HEK293 (cell line): ENCODE measurements at regions not wholly inside any gene's neighbourhood (a gene's known extent, or its start where the extent isn't known, plus 50 kb on each side); places are given as distances from the start of the nearest gene placed in this dataset.

Experiments
- CTCF ChIA-PET: fragments of 350-600 bp; formaldehyde crosslinking; extraction: SDS; loops from one replicate; lab custom pipeline; 2021; ENCODE audit warnings: antibody characterized with exemption; lab: Yijun Ruan, JAX
- POLR2A ChIA-PET: fragments of 300-600 bp; formaldehyde crosslinking; extraction: SDS; loops from one replicate; lab custom pipeline; 2020; ENCODE audit warnings: antibody characterized with exemption, inconsistent platforms; lab: Yijun Ruan, JAX
- H3K27ac ChIP-seq: fragments of 200-500 bp; sonication (Bioruptor generic); 2 replicates; pipeline ENCODE4 v1.5.1; 2014; ENCODE audit warnings: low read depth, low read length, control low read depth, inconsistent platforms; ENCODE audit errors: extremely low read depth
- H3K36me3 ChIP-seq, 2 experiments: fragments of 200-500 bp in 1 of 2; sonication (Bioruptor generic) in 1 of 2; 1 replicate in 1 of 2; 2 replicates in 1 of 2; pipeline ENCODE4 v1.5.1; 2014 to 2017; ENCODE audit warnings: inconsistent platforms in 2 of 2, low read length in 2 of 2; ENCODE audit not compliant: control insufficient read depth in 2 of 2, insufficient read depth in 1 of 2
- H3K4me1 ChIP-seq: fragments of 200-500 bp; sonication (Bioruptor generic); 2 replicates; pipeline ENCODE4 v1.5.1; 2014; ENCODE audit warnings: mild to moderate bottlenecking, low read length, inconsistent platforms; ENCODE audit not compliant: control insufficient read depth, insufficient read depth
- H3K4me3 ChIP-seq: 2 replicates; pipeline ENCODE4 v1.5.1; 2011; ENCODE audit warnings: low read depth, mild to moderate bottlenecking, control low read depth, low read length, moderate library complexity
- H3K9me3 ChIP-seq: fragments of 200-500 bp; sonication (Bioruptor generic); 2 replicates; pipeline ENCODE4 v1.5.1; 2014; ENCODE audit warnings: low read depth, low read length, inconsistent platforms; ENCODE audit not compliant: control insufficient read depth, insufficient read depth
- BCL11B ChIP-seq: fragments of 450-650 bp; formaldehyde crosslinking; IDR thresholded peaks from 2 replicates; pipeline ENCODE4 v1.5.1; 2016; ENCODE audit warnings: low read depth, missing biosample characterization, missing genetic modification characterization
- GLIS1 ChIP-seq: fragments of 450-650 bp; formaldehyde crosslinking; IDR thresholded peaks from 2 replicates; pipeline ENCODE4 v1.5.1; 2016; ENCODE audit warnings: missing biosample characterization, missing genetic modification characterization
- KLF16 ChIP-seq: fragments of 450-650 bp; formaldehyde crosslinking; IDR thresholded peaks from 2 replicates; pipeline ENCODE4 v1.5.1; 2017; ENCODE audit warnings: missing biosample characterization, missing genetic modification characterization
- MEIS1 ChIP-seq: sonication (generic); formaldehyde crosslinking; IDR thresholded peaks from 2 replicates; pipeline ENCODE4 v1.8.1; 2022; ENCODE audit warnings: missing genetic modification reagents, mild to moderate bottlenecking, borderline replicate concordance
- PRDM6 ChIP-seq: fragments of 450-650 bp; formaldehyde crosslinking; IDR thresholded peaks from 2 replicates; pipeline ENCODE4 v1.5.1; 2017; ENCODE audit warnings: missing biosample characterization, missing genetic modification characterization
- SP7 ChIP-seq: fragments of 450-650 bp; formaldehyde crosslinking; IDR thresholded peaks from 2 replicates; pipeline ENCODE4 v1.5.1; 2016; ENCODE audit warnings: missing biosample characterization, missing genetic modification characterization
- ZBTB1 ChIP-seq: fragments of 450-650 bp; formaldehyde crosslinking; IDR thresholded peaks from 2 replicates; pipeline ENCODE4 v1.5.1; 2016; ENCODE audit warnings: missing biosample characterization, missing genetic modification characterization
- ZFP37 ChIP-seq: fragments of 450-650 bp; formaldehyde crosslinking; IDR thresholded peaks from 2 replicates; pipeline ENCODE4 v1.5.1; 2016; ENCODE audit warnings: missing biosample characterization, missing genetic modification characterization
- ZNF19 ChIP-seq: fragments of 450-650 bp; formaldehyde crosslinking; IDR thresholded peaks from 2 replicates; pipeline ENCODE4; 2016; ENCODE audit warnings: missing biosample characterization, missing genetic modification characterization, low read depth
- ZNF311 ChIP-seq: fragments of 450-650 bp; formaldehyde crosslinking; IDR thresholded peaks from 2 replicates; pipeline ENCODE4 v1.5.1; 2017; ENCODE audit warnings: missing biosample characterization, missing genetic modification characterization, borderline replicate concordance
- ZNF521 ChIP-seq: fragments of 450-650 bp; formaldehyde crosslinking; IDR thresholded peaks from 2 replicates; pipeline ENCODE4 v1.5.1; 2017; ENCODE audit warnings: missing biosample characterization, mild to moderate bottlenecking, missing genetic modification characterization
- ZNF580 ChIP-seq: fragments of 450-650 bp; formaldehyde crosslinking; IDR thresholded peaks from 2 replicates; pipeline ENCODE4 v1.5.1; 2016; ENCODE audit warnings: missing biosample characterization, missing genetic modification characterization
- ZNF621 ChIP-seq: fragments of 450-650 bp; formaldehyde crosslinking; IDR thresholded peaks from 2 replicates; pipeline ENCODE4 v1.5.1; 2017; ENCODE audit warnings: missing biosample characterization, missing genetic modification characterization
- ZNF623 ChIP-seq: fragments of 450-650 bp; formaldehyde crosslinking; IDR thresholded peaks from 2 replicates; pipeline ENCODE4 v1.5.1; 2016; ENCODE audit warnings: missing biosample characterization, missing genetic modification characterization
- ZNF664 ChIP-seq: fragments of 450-650 bp; formaldehyde crosslinking; IDR thresholded peaks from 2 replicates; pipeline ENCODE4 v1.5.1; 2016; ENCODE audit warnings: missing biosample characterization, missing genetic modification characterization
- ZNF677 ChIP-seq: fragments of 450-650 bp; IDR thresholded peaks from 2 replicates; pipeline ENCODE4 v1.5.0; 2018; ENCODE audit warnings: missing biosample characterization, mild to moderate bottlenecking, missing genetic modification characterization, moderate library complexity
- ZNF785 ChIP-seq: fragments of 450-650 bp; formaldehyde crosslinking; IDR thresholded peaks from 2 replicates; pipeline ENCODE4 v1.5.1; 2016; ENCODE audit warnings: missing biosample characterization, missing genetic modification characterization
- ZSCAN5A ChIP-seq: fragments of 450-650 bp; formaldehyde crosslinking; IDR thresholded peaks from 2 replicates; pipeline ENCODE4 v1.5.1; 2016; ENCODE audit warnings: missing biosample characterization, missing genetic modification characterization
- ZXDB ChIP-seq: fragments of 450-650 bp; formaldehyde crosslinking; IDR thresholded peaks from 2 replicates; pipeline ENCODE4 v1.5.1; 2016; ENCODE audit warnings: missing biosample characterization, missing genetic modification characterization
- TF ChIP-seq, protein P1 (sequence below): fragments of 450-650 bp; formaldehyde crosslinking; IDR thresholded peaks from 2 replicates; pipeline ENCODE4 v1.5.1; 2016; ENCODE audit warnings: missing biosample characterization, missing genetic modification characterization, low read depth
- TF ChIP-seq, protein P2 (sequence below): fragments of 450-650 bp; formaldehyde crosslinking; IDR thresholded peaks from 2 replicates; pipeline ENCODE4 v1.5.1; 2016; ENCODE audit warnings: missing biosample characterization, missing genetic modification characterization

DNA sequence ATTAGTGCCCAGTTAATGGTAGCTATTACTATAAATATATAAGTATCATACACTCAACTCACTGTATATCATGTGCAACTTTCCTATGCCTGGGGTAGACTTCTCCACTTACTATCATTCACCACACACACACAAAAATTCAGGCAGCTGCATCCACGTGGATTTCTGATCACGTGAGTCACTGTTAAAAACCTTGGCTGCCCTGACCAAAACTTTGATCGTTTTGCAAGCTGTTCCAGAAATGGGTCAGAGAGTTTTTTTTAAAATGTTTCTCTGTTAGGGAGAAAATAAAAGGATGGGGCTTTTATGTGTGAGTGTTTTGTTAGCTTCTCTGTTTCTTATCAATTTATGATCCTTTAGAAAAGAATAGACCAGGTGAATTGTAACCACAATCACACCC, 198.2 kb upstream of the CNOT2 start:
- Histone ChIP-seq H3K4me3 (no peak overlapping the region), H3K4me1 (no peaks in the 10 kb centered on the region), H3K27ac (no peak overlapping the region), H3K9me3 (no peaks in the 10 kb centered on the region), H3K36me3 (no peaks in the 10 kb centered on the region)
- TF ChIP-seq ZXDB (tag by site-specific recombination) (no peak), SP7 (tag by site-specific recombination) (no peak), ZSCAN5A (tag by site-specific recombination) (no peak), ZNF521 (tag by site-specific recombination) (no peak), ZNF623 (tag by site-specific recombination) (no peak), PRDM6 (tag by site-specific recombination) (no peak), MEIS1 (CRISPR knock-in tag) (no peak), ZNF664 (tag by site-specific recombination) (no peak), ZNF311 (tag by site-specific recombination) (no peak), ZNF677 (tag by site-specific recombination) (no peak), KLF16 (tag by site-specific recombination) (no peak), ZFP37 (no peak), ZNF785 (no peak)
- TF ChIP-seq, protein P1, sequence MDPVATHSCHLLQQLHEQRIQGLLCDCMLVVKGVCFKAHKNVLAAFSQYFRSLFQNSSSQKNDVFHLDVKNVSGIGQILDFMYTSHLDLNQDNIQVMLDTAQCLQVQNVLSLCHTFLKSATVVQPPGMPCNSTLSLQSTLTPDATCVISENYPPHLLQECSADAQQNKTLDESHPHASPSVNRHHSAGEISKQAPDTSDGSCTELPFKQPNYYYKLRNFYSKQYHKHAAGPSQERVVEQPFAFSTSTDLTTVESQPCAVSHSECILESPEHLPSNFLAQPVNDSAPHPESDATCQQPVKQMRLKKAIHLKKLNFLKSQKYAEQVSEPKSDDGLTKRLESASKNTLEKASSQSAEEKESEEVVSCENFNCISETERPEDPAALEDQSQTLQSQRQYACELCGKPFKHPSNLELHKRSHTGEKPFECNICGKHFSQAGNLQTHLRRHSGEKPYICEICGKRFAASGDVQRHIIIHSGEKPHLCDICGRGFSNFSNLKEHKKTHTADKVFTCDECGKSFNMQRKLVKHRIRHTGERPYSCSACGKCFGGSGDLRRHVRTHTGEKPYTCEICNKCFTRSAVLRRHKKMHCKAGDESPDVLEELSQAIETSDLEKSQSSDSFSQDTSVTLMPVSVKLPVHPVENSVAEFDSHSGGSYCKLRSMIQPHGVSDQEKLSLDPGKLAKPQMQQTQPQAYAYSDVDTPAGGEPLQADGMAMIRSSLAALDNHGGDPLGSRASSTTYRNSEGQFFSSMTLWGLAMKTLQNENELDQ (tag by site-specific recombination): no peak
- CTCF ChIA-PET: interaction anchor here (0.5 kb wide), 1 partner anchor 12 kb away, joined by 4 read pairs; no protein-coding TSS in a partner anchor
- POLR2A ChIA-PET: no interaction called here

GRCh38 chr12:70045514-70045913, 197.7 kb upstream of the CNOT2 start:
- no peak overlapping the region for H3K27ac ChIP-seq
- no peaks in the 10 kb centered on the region for H3K36me3 ChIP-seq
- no peaks in the 10 kb centered on the region for H3K4me1 ChIP-seq
- POLR2A ChIA-PET: no interaction called here
- no peaks in the 10 kb centered on the region for H3K9me3 ChIP-seq
- CTCF ChIA-PET: no interaction called here
- TF ChIP-seq ZNF19 (tag by site-specific recombination) (no peak), GLIS1 (tag by site-specific recombination) (no peak), ZNF580 (tag by site-specific recombination) (no peak), ZBTB1 (tag by site-specific recombination) (no peak), BCL11B (tag by site-specific recombination) (no peak), ZNF621 (tag by site-specific recombination) (no peak)
- TF ChIP-seq, protein P2, sequence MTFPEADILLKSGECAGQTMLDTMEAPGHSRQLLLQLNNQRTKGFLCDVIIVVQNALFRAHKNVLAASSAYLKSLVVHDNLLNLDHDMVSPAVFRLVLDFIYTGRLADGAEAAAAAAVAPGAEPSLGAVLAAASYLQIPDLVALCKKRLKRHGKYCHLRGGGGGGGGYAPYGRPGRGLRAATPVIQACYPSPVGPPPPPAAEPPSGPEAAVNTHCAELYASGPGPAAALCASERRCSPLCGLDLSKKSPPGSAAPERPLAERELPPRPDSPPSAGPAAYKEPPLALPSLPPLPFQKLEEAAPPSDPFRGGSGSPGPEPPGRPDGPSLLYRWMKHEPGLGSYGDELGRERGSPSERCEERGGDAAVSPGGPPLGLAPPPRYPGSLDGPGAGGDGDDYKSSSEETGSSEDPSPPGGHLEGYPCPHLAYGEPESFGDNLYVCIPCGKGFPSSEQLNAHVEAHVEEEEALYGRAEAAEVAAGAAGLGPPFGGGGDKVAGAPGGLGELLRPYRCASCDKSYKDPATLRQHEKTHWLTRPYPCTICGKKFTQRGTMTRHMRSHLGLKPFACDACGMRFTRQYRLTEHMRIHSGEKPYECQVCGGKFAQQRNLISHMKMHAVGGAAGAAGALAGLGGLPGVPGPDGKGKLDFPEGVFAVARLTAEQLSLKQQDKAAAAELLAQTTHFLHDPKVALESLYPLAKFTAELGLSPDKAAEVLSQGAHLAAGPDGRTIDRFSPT (tag by site-specific recombination): no peak
- no peak overlapping the region for H3K4me3 ChIP-seq
